GM12878 (cell line): ENCODE measurements at regions not wholly inside any gene's neighbourhood (a gene's known extent, or its start where the extent isn't known, plus 50 kb on each side); places are given as distances from the start of the nearest gene placed in this dataset.
"Not testable (repeated sequence)": the region's sequence is repeated elsewhere in the genome, so short reads cannot be mapped to it uniquely, and the experiment has no call there.

Source experiments
- ATAC-seq: fragments of 200-7000 bp; cut with Tn5 transposase; 3 replicates; pipeline ENCODE4 v1.9.1; 2020; ENCODE audit warnings: mild to moderate bottlenecking, moderate library complexity
- BruUV-seq: library from RNA; stranded (reverse); fragments of 400-500 nt; replicated peaks from 2 replicates; lab custom pipeline; 2021; lab: Mats Ljungman, UMichigan
- CTCF ChIA-PET: fragments of 300-600 bp; sonication (Branson Sonifier 250); formaldehyde crosslinking; extraction: SDS; loops from one replicate; lab custom pipeline; 2021; ENCODE audit warnings: inconsistent platforms; lab: Yijun Ruan, JAX
- POLR2A ChIA-PET: fragments of 350-600 bp; formaldehyde crosslinking; extraction: SDS; loops from one replicate; lab custom pipeline; 2021; ENCODE audit warnings: inconsistent platforms; lab: Charles Lee
- RAD21 ChIA-PET: fragments of 300-600 bp; sonication (Branson Sonifier 250); formaldehyde crosslinking; loops from one replicate; lab custom pipeline; 2023; ENCODE audit warnings: antibody characterized with exemption; ENCODE audit not compliant: unreplicated experiment; lab: Charles Lee
- SMC1A ChIA-PET: fragments of 300-600 bp; sonication (Branson Sonifier 250); formaldehyde crosslinking; loops from one replicate; lab custom pipeline; 2023; ENCODE audit not compliant: unreplicated experiment, uncharacterized antibody; lab: Charles Lee
- DNase-seq: peaks from one replicate; pipeline ENCODE4 v3.0.0-alpha.2; 2011; ENCODE audit warnings: low read depth, low spot score
- FAIRE-seq: peaks from 3 replicates; lab custom pipeline; 2011; peaks lifted over from hg19 to GRCh38; lab: Jason Lieb, UNC
- H2AFZ ChIP-seq: 2 replicates; pipeline ENCODE4 v1.6.0; 2011; ENCODE audit warnings: low read depth, low read length, control low read depth; ENCODE audit not compliant: control insufficient read depth
- H3K27ac ChIP-seq: 2 replicates; pipeline ENCODE4 v1.5.1; 2011; ENCODE audit warnings: control low read depth; ENCODE audit not compliant: control insufficient read depth, insufficient read depth
- H3K27me3 ChIP-seq, 2 experiments: replicated peaks in 1 of 2; 2 replicates each; pipeline versions ENCODE4 v1.6.0 to v1.6.1; 2011; ENCODE audit warnings: low read length in 1 of 2; ENCODE audit not compliant: control insufficient read depth in 2 of 2, insufficient read depth in 2 of 2
- H3K36me3 ChIP-seq, 2 experiments: 2 replicates each; pipeline ENCODE4 v1.5.1; 2011; ENCODE audit warnings: low read length in 1 of 2; ENCODE audit not compliant: control insufficient read depth in 2 of 2, insufficient read depth in 2 of 2
- H3K4me1 ChIP-seq: 2 replicates; pipeline ENCODE4 v1.6.1; 2011; ENCODE audit warnings: mild to moderate bottlenecking, low read length, moderate library complexity, mixed read lengths; ENCODE audit not compliant: control insufficient read depth, insufficient read depth
- H3K4me2 ChIP-seq: 2 replicates; pipeline ENCODE4 v1.6.0; 2011; ENCODE audit warnings: control low read depth; ENCODE audit not compliant: control insufficient read depth, insufficient read depth
- H3K4me3 ChIP-seq: fragments of 200-600 bp; sonication (generic); 2 replicates; pipeline ENCODE4 v1.5.1; 2016
- H3K79me2 ChIP-seq: 2 replicates; pipeline ENCODE4 v1.6.0; 2011; ENCODE audit warnings: low read length; ENCODE audit not compliant: control insufficient read depth, insufficient read depth
- H3K9ac ChIP-seq: 2 replicates; pipeline ENCODE4 v1.8.0; 2011; ENCODE audit warnings: low read length, control low read depth, mixed read lengths; ENCODE audit not compliant: control insufficient read depth, insufficient read depth
- H3K9me3 ChIP-seq: replicated peaks from 3 replicates; pipeline ENCODE4 v1.5.1; 2011; ENCODE audit warnings: mild to moderate bottlenecking, low read length; ENCODE audit not compliant: control insufficient read depth, insufficient read depth
- H4K20me1 ChIP-seq: 2 replicates; pipeline ENCODE4 v1.6.0; 2011; ENCODE audit not compliant: control insufficient read depth, insufficient read depth
- BACH1 ChIP-seq: fragments of 450-650 bp; IDR thresholded peaks from 2 replicates; pipeline ENCODE4 v1.6.1; 2017; ENCODE audit warnings: mild to moderate bottlenecking, borderline replicate concordance
- BCL11A ChIP-seq: IDR thresholded peaks from 2 replicates; pipeline ENCODE4 v1.6.1; 2011; ENCODE audit warnings: low read depth, low read length
- ETV6 ChIP-seq, 2 experiments: fragments of 450-650 bp in 1 of 2; IDR thresholded peaks in 1 of 2; conservative IDR thresholded peaks in 1 of 2; 2 replicates each; pipeline ENCODE4 v1.6.1; 2014; ENCODE audit warnings: antibody characterized with exemption in 1 of 2, borderline replicate concordance in 1 of 2, low read depth in 1 of 2, mild to moderate bottlenecking in 1 of 2, moderate library complexity in 1 of 2
- FOXK2 ChIP-seq: fragments of 450-650 bp; IDR thresholded peaks from 2 replicates; pipeline ENCODE4 v1.6.1; 2017; ENCODE audit warnings: mild to moderate bottlenecking, moderate library complexity
- HDGF ChIP-seq: fragments of 450-650 bp; IDR thresholded peaks from 2 replicates; pipeline ENCODE4 v1.6.1; 2016; ENCODE audit warnings: antibody characterized with exemption
- KLF5 ChIP-seq: fragments of 450-650 bp; IDR thresholded peaks from 2 replicates; pipeline ENCODE4 v1.6.1; 2014; ENCODE audit warnings: mild to moderate bottlenecking; ENCODE audit not compliant: partially characterized antibody
- NR2F1 ChIP-seq: fragments of 450-650 bp; conservative IDR thresholded peaks from 2 replicates; pipeline ENCODE4 v1.6.1; 2017; ENCODE audit warnings: mild to moderate bottlenecking
- RAD21 ChIP-seq: IDR thresholded peaks from 2 replicates; pipeline ENCODE4 v1.6.1; 2011; ENCODE audit warnings: mild to moderate bottlenecking, low read depth, low read length, moderate library complexity; ENCODE audit not compliant: insufficient read depth
- TARDBP ChIP-seq: IDR thresholded peaks from 2 replicates; pipeline ENCODE4 v1.6.1; 2016; ENCODE audit warnings: borderline replicate concordance
- TBL1XR1 ChIP-seq: IDR thresholded peaks from 2 replicates; pipeline ENCODE4 v1.6.1; 2012; ENCODE audit warnings: low read depth, low read length, improper control_type of control experiment
- WGBS: methylation state at CpG from one replicate; pipeline ENCODE4 v1.1.6; 2016; ENCODE audit warnings: low lambda C conversion rate; ENCODE audit not compliant: insufficient replicate concordance, insufficient coverage; ENCODE audit errors: missing lambda C conversion rate; 5-methylcytosine and 5-hydroxymethylcytosine counted together
- in situ Hi-C: fragments of 300-500 bp; cut with MboI; formaldehyde crosslinking; loops from 9 replicates; pipeline ENCODE4 v1.14.3; 2018; ENCODE audit warnings: mixed read lengths
- intact Hi-C: fragments of 100-400 bp; cut with micrococcal nuclease; formaldehyde crosslinking; loops from one replicate; pipeline ENCODE4 v1.14.2; 2022; ENCODE audit not compliant: unreplicated experiment
- TF ChIP-seq, protein P1 (sequence below): IDR thresholded peaks from 2 replicates; pipeline ENCODE4 v1.6.1; 2012; ENCODE audit warnings: mild to moderate bottlenecking, low read depth, low read length

DNA sequence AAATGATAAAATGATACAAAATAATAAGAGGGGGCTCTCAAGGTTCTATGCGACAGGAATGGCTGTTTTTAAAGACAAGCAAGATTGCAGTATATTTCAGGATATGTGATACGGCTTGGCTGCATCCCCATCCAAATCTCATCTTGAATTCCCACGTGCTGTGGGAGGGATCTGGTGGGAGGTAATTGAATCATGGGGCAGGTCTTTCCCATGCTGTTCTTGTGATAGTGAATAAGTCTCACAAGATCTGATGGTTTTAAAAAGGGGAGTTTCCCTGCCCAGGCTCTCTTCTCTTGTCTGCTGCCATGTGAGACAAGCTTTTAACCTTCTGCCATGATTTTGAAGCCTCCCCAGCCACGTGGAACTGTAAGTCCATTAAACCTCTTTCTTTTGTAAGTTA, 327.7 kb downstream of the GBA3 start:
- H3K79me2 ChIP-seq, in situ Hi-C loops, H4K20me1 ChIP-seq, H2AFZ ChIP-seq, H3K4me2 ChIP-seq, H3K27me3 ChIP-seq, H3K9ac ChIP-seq, DNase-seq, BruUV-seq, H3K4me1 ChIP-seq, FAIRE-seq, ATAC-seq, H3K9me3 ChIP-seq, H3K27ac ChIP-seq, RAD21 ChIA-PET, intact Hi-C loops, POLR2A ChIA-PET, H3K4me3 ChIP-seq, H3K36me3 ChIP-seq: not testable (repeated sequence)
- WGBS, result 23% methylated on average over 4 of the region's 4 CpGs
- CTCF ChIA-PET, result interaction anchor here (0.9 kb wide), 1 partner anchor 112 kb away, joined by 3 read pairs; no protein-coding TSS in a partner anchor
- SMC1A ChIA-PET, result interaction anchor here (1.4 to 1.5 kb wide), 3 partner anchors 9 to 12 kb away, joined by 3 to 4 read pairs (median 4); no protein-coding TSS in a partner anchor

DNA sequence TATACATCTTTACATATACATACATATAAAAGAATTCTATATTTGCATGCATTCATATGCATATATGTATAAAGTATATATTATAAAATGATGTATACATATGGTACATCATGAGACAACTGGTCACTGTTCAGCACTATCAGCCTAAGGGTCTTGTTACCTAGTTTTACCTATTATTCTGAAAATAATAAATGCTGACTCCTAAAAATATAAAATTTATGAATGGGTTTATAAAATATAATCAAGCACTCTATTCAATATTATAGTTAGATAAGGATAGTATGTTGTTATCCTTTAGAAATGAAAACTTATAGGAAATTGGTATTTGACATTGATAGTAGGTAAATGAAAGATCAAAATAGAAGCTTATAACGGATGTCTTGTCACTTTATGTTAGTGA, 324.2 kb downstream of the GBA3 start:
- Histone ChIP-seq H3K79me2 (no peaks in the 10 kb centered on the region), H3K27me3 (no peaks in the 10 kb centered on the region), H3K9me3 (no peaks in the 10 kb centered on the region), H2AFZ (no peak overlapping the region), H3K4me1 (no peaks in the 10 kb centered on the region), H4K20me1 (no peaks in the 10 kb centered on the region), H3K36me3 (no peaks in the 10 kb centered on the region), H3K4me2 (no peak overlapping the region), H3K27ac (no peak overlapping the region), H3K9ac (no peak overlapping the region), H3K4me3 (no peak overlapping the region)
- FAIRE-seq, result no peak
- 4% methylated on average over 1 of the region's 1 CpG for WGBS
- intact Hi-C loops, result no loop called here
- in situ Hi-C loops, result no loop called here
- ChIA-PET POLR2A (no interaction called here), CTCF (interaction anchor here (0.7 to 1.0 kb wide), 2 partner anchors 14 to 16 kb away, joined by 4 read pairs; no protein-coding TSS in a partner anchor), RAD21 (no interaction called here), SMC1A (interaction anchor here (1.6 to 3.2 kb wide), 2 partner anchors 9 to 11 kb away, joined by 3 to 10 read pairs; no protein-coding TSS in a partner anchor)
- no peak for DNase-seq
- ATAC-seq, result no peak
- no TSS peak for BruUV-seq
- TF ChIP-seq, protein P1, sequence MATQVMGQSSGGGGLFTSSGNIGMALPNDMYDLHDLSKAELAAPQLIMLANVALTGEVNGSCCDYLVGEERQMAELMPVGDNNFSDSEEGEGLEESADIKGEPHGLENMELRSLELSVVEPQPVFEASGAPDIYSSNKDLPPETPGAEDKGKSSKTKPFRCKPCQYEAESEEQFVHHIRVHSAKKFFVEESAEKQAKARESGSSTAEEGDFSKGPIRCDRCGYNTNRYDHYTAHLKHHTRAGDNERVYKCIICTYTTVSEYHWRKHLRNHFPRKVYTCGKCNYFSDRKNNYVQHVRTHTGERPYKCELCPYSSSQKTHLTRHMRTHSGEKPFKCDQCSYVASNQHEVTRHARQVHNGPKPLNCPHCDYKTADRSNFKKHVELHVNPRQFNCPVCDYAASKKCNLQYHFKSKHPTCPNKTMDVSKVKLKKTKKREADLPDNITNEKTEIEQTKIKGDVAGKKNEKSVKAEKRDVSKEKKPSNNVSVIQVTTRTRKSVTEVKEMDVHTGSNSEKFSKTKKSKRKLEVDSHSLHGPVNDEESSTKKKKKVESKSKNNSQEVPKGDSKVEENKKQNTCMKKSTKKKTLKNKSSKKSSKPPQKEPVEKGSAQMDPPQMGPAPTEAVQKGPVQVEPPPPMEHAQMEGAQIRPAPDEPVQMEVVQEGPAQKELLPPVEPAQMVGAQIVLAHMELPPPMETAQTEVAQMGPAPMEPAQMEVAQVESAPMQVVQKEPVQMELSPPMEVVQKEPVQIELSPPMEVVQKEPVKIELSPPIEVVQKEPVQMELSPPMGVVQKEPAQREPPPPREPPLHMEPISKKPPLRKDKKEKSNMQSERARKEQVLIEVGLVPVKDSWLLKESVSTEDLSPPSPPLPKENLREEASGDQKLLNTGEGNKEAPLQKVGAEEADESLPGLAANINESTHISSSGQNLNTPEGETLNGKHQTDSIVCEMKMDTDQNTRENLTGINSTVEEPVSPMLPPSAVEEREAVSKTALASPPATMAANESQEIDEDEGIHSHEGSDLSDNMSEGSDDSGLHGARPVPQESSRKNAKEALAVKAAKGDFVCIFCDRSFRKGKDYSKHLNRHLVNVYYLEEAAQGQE, result no peak
- TF ChIP-seq KLF5, result no peak
- TF ChIP-seq NR2F1, result no peak
- TF ChIP-seq RAD21, result no peak
- TF ChIP-seq HDGF, result no peak
- TF ChIP-seq ETV6 (conservative IDR thresholded peaks at IDR 0.05 in 1 of 2, IDR thresholded peaks at IDR 0.05 in 1 of 2; ENCODE audit: borderline replicate concordance in 1 of 2, low read depth in 1 of 2), result no peak
- no peak for TF ChIP-seq BACH1
- no peak for TF ChIP-seq TBL1XR1
- no peak for TF ChIP-seq BCL11A
- TF ChIP-seq FOXK2, result no peak
- no peak for TF ChIP-seq TARDBP
